H9 (cell line): ENCODE measurements at regions not wholly inside any gene's neighbourhood (a gene's known extent, or its start where the extent isn't known, plus 50 kb on each side); places are given as distances from the start of the nearest gene placed in this dataset.

Experiments used
- DNase-seq: peaks from one replicate; pipeline ENCODE4 v3.0.0-alpha.2; 2017
- H2AFZ ChIP-seq: one replicate; pipeline ENCODE4 v1.6.1; 2013; ENCODE audit warnings: mild to moderate bottlenecking, low read length, control low read depth, moderate library complexity
- H2AK5ac ChIP-seq: 2 replicates; pipeline ENCODE4 v1.6.1; 2013; ENCODE audit warnings: low read length, control low read depth, mixed read lengths; ENCODE audit not compliant: insufficient read length
- H2BK120ac ChIP-seq: one replicate; pipeline ENCODE4 v1.6.1; 2013; ENCODE audit warnings: low read depth, mild to moderate bottlenecking, low read length, control low read depth, inconsistent platforms; ENCODE audit not compliant: poor library complexity, severe bottlenecking
- H2BK12ac ChIP-seq: 2 replicates; pipeline ENCODE4 v1.6.1; 2013; ENCODE audit warnings: low read length, control low read depth, mixed read lengths, low read depth; ENCODE audit not compliant: insufficient read length
- H2BK15ac ChIP-seq: 2 replicates; pipeline ENCODE4 v1.6.1; 2013; ENCODE audit warnings: low read depth, low read length, control low read depth
- H2BK20ac ChIP-seq: one replicate; pipeline ENCODE4 v1.6.1; 2013; ENCODE audit warnings: low read depth, mild to moderate bottlenecking, low read length, control low read depth, inconsistent platforms; ENCODE audit not compliant: poor library complexity, severe bottlenecking
- H2BK5ac ChIP-seq: 2 replicates; pipeline ENCODE4 v1.6.1; 2013; ENCODE audit warnings: low read length, control low read depth, mixed read lengths; ENCODE audit not compliant: insufficient read length
- H3K14ac ChIP-seq: 2 replicates; pipeline ENCODE4 v1.6.1; 2013; ENCODE audit warnings: low read length, control low read depth; ENCODE audit not compliant: insufficient read depth
- H3K18ac ChIP-seq: 2 replicates; pipeline ENCODE4 v1.6.1; 2013; ENCODE audit warnings: low read depth, mild to moderate bottlenecking, mixed read lengths, low read length, control low read depth; ENCODE audit not compliant: insufficient read length
- H3K23ac ChIP-seq: 2 replicates; pipeline ENCODE4 v1.6.1; 2013; ENCODE audit warnings: low read length, control low read depth, mixed read lengths, low read depth; ENCODE audit not compliant: insufficient read length
- H3K23me2 ChIP-seq: 2 replicates; pipeline ENCODE4 v1.6.1; 2013; ENCODE audit warnings: low read depth, mild to moderate bottlenecking, mixed read lengths, low read length, control low read depth; ENCODE audit not compliant: insufficient read length, poor library complexity, severe bottlenecking
- H3K27ac ChIP-seq: 2 replicates; pipeline ENCODE4 v1.5.1; 2013; ENCODE audit warnings: low read length, control low read depth, mixed read lengths, low read depth; ENCODE audit not compliant: insufficient read length
- H3K27me3 ChIP-seq: 2 replicates; pipeline ENCODE4 v1.6.1; 2013; ENCODE audit warnings: low read length, control low read depth, inconsistent platforms; ENCODE audit not compliant: insufficient read depth
- H3K4ac ChIP-seq: 2 replicates; pipeline ENCODE4 v1.6.1; 2013; ENCODE audit warnings: low read depth, mild to moderate bottlenecking, control low read depth, inconsistent platforms, low read length, moderate library complexity
- H3K4me1 ChIP-seq: 2 replicates; pipeline ENCODE4 v1.6.1; 2013; ENCODE audit warnings: low read length, control low read depth, inconsistent platforms; ENCODE audit not compliant: insufficient read depth
- H3K4me2 ChIP-seq: 2 replicates; pipeline ENCODE4 v1.6.1; 2013; ENCODE audit warnings: low read length, control low read depth, mixed read lengths; ENCODE audit not compliant: insufficient read length, insufficient read depth
- H3K56ac ChIP-seq: 2 replicates; pipeline ENCODE4 v1.6.1; 2013; ENCODE audit warnings: low read depth, mild to moderate bottlenecking, mixed read lengths, low read length, control low read depth; ENCODE audit not compliant: insufficient read length
- H3K79me1 ChIP-seq: 2 replicates; pipeline ENCODE4 v1.6.1; 2013; ENCODE audit warnings: low read depth, mild to moderate bottlenecking, moderate library complexity, low read length, control low read depth, inconsistent platforms; ENCODE audit not compliant: insufficient read depth, poor library complexity, severe bottlenecking
- H3K79me2 ChIP-seq: 2 replicates; pipeline ENCODE4 v1.6.1; 2013; ENCODE audit warnings: low read length, control low read depth, inconsistent platforms; ENCODE audit not compliant: insufficient read depth
- H3K9ac ChIP-seq: 2 replicates; pipeline ENCODE4 v1.6.1; 2013; ENCODE audit warnings: low read length, control low read depth, mixed read lengths; ENCODE audit not compliant: insufficient read length; ENCODE audit errors: extremely low read depth
- H3K9me3 ChIP-seq: one replicate; pipeline ENCODE4 v1.6.1; 2013; ENCODE audit warnings: low read depth, low read length, inconsistent platforms; ENCODE audit not compliant: control insufficient read depth
- H3T11ph ChIP-seq: one replicate; pipeline ENCODE4 v1.6.1; 2013; ENCODE audit warnings: mild to moderate bottlenecking, low read length, control low read depth, inconsistent platforms
- H4K20me1 ChIP-seq: one replicate; pipeline ENCODE4 v1.6.1; 2013; ENCODE audit not compliant: control insufficient read depth, insufficient read length, insufficient read depth
- H4K5ac ChIP-seq: 2 replicates; pipeline ENCODE4 v1.6.1; 2013; ENCODE audit warnings: low read depth, mild to moderate bottlenecking, mixed read lengths, low read length, control low read depth; ENCODE audit not compliant: insufficient read length
- H4K8ac ChIP-seq: replicated peaks from 2 replicates; pipeline ENCODE4 v1.6.1; 2013; ENCODE audit warnings: low read length, control low read depth, mixed read lengths, low read depth; ENCODE audit not compliant: insufficient read length
- H4K91ac ChIP-seq: 2 replicates; pipeline ENCODE4 v1.6.1; 2013; ENCODE audit warnings: low read depth, mild to moderate bottlenecking, moderate library complexity, mixed read lengths, low read length, control low read depth; ENCODE audit not compliant: insufficient read length
- H3K27ac Mint-ChIP-seq, 3 experiments: 2 replicates in 2 of 3; 3 replicates in 1 of 3; pipeline ENCODE4 v1.8.0; 2020 to 2021; ENCODE audit warnings: mixed read lengths in 3 of 3, mild to moderate bottlenecking in 1 of 3, moderate library complexity in 1 of 3
- H3K27me3 Mint-ChIP-seq: 2 replicates; pipeline ENCODE4 v1.8.0; 2021; ENCODE audit warnings: low read depth, mild to moderate bottlenecking, moderate library complexity, mixed read lengths
- H3K36me3 Mint-ChIP-seq, 3 experiments: 2 replicates in 2 of 3; 3 replicates in 1 of 3; pipeline ENCODE4 v1.8.0; 2020 to 2021; ENCODE audit warnings: low read depth in 3 of 3, mixed read lengths in 3 of 3; ENCODE audit not compliant: insufficient read depth in 1 of 3
- H3K4me1 Mint-ChIP-seq, 2 experiments: 2 replicates each; pipeline ENCODE4 v1.8.0; 2020; ENCODE audit warnings: mixed read lengths in 2 of 2
- H3K4me3 Mint-ChIP-seq, 2 experiments: 2 replicates in 1 of 2; 3 replicates in 1 of 2; pipeline ENCODE4 v1.8.0; 2020 to 2021; ENCODE audit warnings: mild to moderate bottlenecking in 2 of 2, mixed read lengths in 2 of 2, moderate library complexity in 1 of 2
- H3K9me3 Mint-ChIP-seq, 2 experiments: 2 replicates in 1 of 2; 3 replicates in 1 of 2; pipeline ENCODE4 v1.8.0; 2020; ENCODE audit warnings: mild to moderate bottlenecking in 2 of 2, mixed read lengths in 2 of 2, moderate library complexity in 1 of 2
- WGBS: extraction: QIAGEN DNeasy Blood & Tissue Kit; methylation state at CpG from one replicate; pipeline ENCODE4 v1.1.7; 2013; ENCODE audit warnings: missing lambda C conversion rate, low lambda C conversion rate, mixed read lengths; ENCODE audit not compliant: insufficient read length; ENCODE audit errors: extremely low coverage; 5-methylcytosine and 5-hydroxymethylcytosine counted together
- TF ChIP-seq, protein P1 (sequence below): fragments of 200-600 bp; sonication (generic); conservative IDR thresholded peaks from 3 replicates; pipeline ENCODE4 v1.8.0; 2021; ENCODE audit warnings: antibody characterized with exemption, mild to moderate bottlenecking

DNA sequence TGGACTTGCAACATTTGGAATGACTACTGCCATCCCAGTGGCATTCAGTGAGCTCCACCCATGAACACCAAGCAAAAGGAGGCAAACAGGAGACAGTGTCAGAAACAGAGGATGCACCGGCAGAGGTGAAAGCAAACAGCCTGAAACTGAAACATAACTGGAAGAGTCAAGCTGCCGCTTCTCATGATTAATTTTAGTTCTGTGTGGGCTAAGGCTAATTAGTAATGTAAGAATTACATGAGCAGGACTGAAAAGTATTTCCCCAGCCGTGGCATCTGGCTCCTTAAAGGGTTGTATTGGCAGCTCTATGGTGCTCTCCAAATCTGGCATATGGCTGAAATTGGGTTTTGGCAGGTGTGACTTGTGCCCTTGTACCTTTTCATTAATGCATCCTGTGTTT is 1108.1 kb downstream of the TSN start:
- no peaks in the 10 kb centered on the region for H3K79me1 ChIP-seq
- H4K8ac ChIP-seq, result no peak overlapping the region
- H2BK12ac ChIP-seq, result no peak overlapping the region
- H3K4me2 ChIP-seq, result no peak overlapping the region
- H3K14ac ChIP-seq, result no peak overlapping the region
- DNase-seq, result no peak
- no peak overlapping the region for H3K4me3 Mint-ChIP-seq
- no peak overlapping the region for H3K27ac ChIP-seq
- no peaks in the 10 kb centered on the region for H3K4me1 Mint-ChIP-seq
- no peak overlapping the region for H2AK5ac ChIP-seq
- H3K9me3 Mint-ChIP-seq, result peaks cover 0 to 4% of the 10 kb centered on the region in 2 experiments; a peak in 3 of 5 replicates
- no peaks in the 10 kb centered on the region for H3K4me1 ChIP-seq
- H2BK120ac ChIP-seq, result no peak overlapping the region
- TF ChIP-seq, protein P1, sequence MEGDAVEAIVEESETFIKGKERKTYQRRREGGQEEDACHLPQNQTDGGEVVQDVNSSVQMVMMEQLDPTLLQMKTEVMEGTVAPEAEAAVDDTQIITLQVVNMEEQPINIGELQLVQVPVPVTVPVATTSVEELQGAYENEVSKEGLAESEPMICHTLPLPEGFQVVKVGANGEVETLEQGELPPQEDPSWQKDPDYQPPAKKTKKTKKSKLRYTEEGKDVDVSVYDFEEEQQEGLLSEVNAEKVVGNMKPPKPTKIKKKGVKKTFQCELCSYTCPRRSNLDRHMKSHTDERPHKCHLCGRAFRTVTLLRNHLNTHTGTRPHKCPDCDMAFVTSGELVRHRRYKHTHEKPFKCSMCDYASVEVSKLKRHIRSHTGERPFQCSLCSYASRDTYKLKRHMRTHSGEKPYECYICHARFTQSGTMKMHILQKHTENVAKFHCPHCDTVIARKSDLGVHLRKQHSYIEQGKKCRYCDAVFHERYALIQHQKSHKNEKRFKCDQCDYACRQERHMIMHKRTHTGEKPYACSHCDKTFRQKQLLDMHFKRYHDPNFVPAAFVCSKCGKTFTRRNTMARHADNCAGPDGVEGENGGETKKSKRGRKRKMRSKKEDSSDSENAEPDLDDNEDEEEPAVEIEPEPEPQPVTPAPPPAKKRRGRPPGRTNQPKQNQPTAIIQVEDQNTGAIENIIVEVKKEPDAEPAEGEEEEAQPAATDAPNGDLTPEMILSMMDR, result no peak
- H3K27me3 ChIP-seq, result no peaks in the 10 kb centered on the region
- H3K27ac Mint-ChIP-seq, result no peak overlapping the region
- no peak overlapping the region for H3K18ac ChIP-seq
- no peak overlapping the region for H3K4ac ChIP-seq
- H3K36me3 Mint-ChIP-seq, result peaks cover 0 to 1% (median 0%) of the 10 kb centered on the region in 3 experiments; a peak in 2 of 7 replicates
- no peak overlapping the region for H2AFZ ChIP-seq
- no peak overlapping the region for H3K23ac ChIP-seq
- no peak overlapping the region for H3K9ac ChIP-seq
- H2BK15ac ChIP-seq, result no peak overlapping the region
- H3K56ac ChIP-seq, result no peak overlapping the region
- no peaks in the 10 kb centered on the region for H3K9me3 ChIP-seq
- WGBS, result no CpG with 5 or more reads among the region's 3 CpGs
- H3K79me2 ChIP-seq, result no peaks in the 10 kb centered on the region
- H3T11ph ChIP-seq, result no peak overlapping the region
- H2BK20ac ChIP-seq, result no peak overlapping the region
- H3K23me2 ChIP-seq, result no peaks in the 10 kb centered on the region
- H4K5ac ChIP-seq, result no peak overlapping the region
- no peak overlapping the region for H2BK5ac ChIP-seq
- H4K91ac ChIP-seq, result no peak overlapping the region
- no peaks in the 10 kb centered on the region; the same call in 1 of the 2 replicates for H3K27me3 Mint-ChIP-seq
- no peaks in the 10 kb centered on the region for H4K20me1 ChIP-seq
